HepG2 (cell line): ENCODE measurements at regions not wholly inside any gene's neighbourhood (a gene's known extent, or its start where the extent isn't known, plus 50 kb on each side); places are given as distances from the start of the nearest gene placed in this dataset.

Source experiments
- DPF2 ChIP-seq: sonication (generic); formaldehyde crosslinking; IDR thresholded peaks from 2 replicates; pipeline ENCODE4 v1.4.0; 2020; ENCODE audit warnings: mild to moderate bottlenecking, low read depth, missing genetic modification reagents, borderline replicate concordance
- FOXK1 ChIP-seq: sonication (generic); formaldehyde crosslinking; IDR thresholded peaks from 2 replicates; pipeline ENCODE4 v1.4.0; 2020; ENCODE audit warnings: low read depth, missing genetic modification reagents, borderline replicate concordance
- HNF4G ChIP-seq, 2 experiments: sonication (generic) in 1 of 2; formaldehyde crosslinking in 1 of 2; IDR thresholded peaks; 2 replicates each; pipeline versions ENCODE4 v1.4.0 to v1.6.1; 2011 to 2020; ENCODE audit warnings: borderline replicate concordance in 2 of 2, low read depth in 2 of 2, mild to moderate bottlenecking in 2 of 2, low read length in 1 of 2, missing genetic modification reagents in 1 of 2, moderate library complexity in 1 of 2
- KLF16 ChIP-seq, 2 experiments: sonication (generic) in 1 of 2; formaldehyde crosslinking in 1 of 2; IDR thresholded peaks; 2 replicates each; pipeline versions ENCODE4 v1.6.1 to v1.8.0; 2016 to 2023; ENCODE audit warnings: missing genetic modification reagents in 2 of 2, missing compliant biosample characterization in 1 of 2
- MEIS2 ChIP-seq: sonication (generic); formaldehyde crosslinking; IDR thresholded peaks from 2 replicates; pipeline ENCODE4 v1.9.0; 2021; ENCODE audit warnings: mild to moderate bottlenecking, missing genetic modification reagents
- NCOR1 ChIP-seq: fragments of 200-600 bp; sonication (generic); IDR thresholded peaks from 2 replicates; pipeline ENCODE4 v1.7.0; 2017; ENCODE audit warnings: antibody characterized with exemption, low read length, borderline replicate concordance
- NR2F1 ChIP-seq, 2 experiments: fragments of 450-650 bp in 1 of 2; formaldehyde crosslinking in 1 of 2; IDR thresholded peaks; 2 replicates each; pipeline versions ENCODE4 v1.5.0 to v1.6.1; 2016 to 2020; ENCODE audit warnings: mild to moderate bottlenecking in 1 of 2, missing compliant biosample characterization in 1 of 2, missing genetic modification reagents in 1 of 2, moderate library complexity in 1 of 2
- RBAK ChIP-seq: sonication (generic); formaldehyde crosslinking; IDR thresholded peaks from 2 replicates; pipeline ENCODE4 v1.5.1; 2020; ENCODE audit warnings: mild to moderate bottlenecking, missing genetic modification reagents
- RXRA ChIP-seq: sonication (generic); formaldehyde crosslinking; IDR thresholded peaks from 2 replicates; pipeline ENCODE4 v1.5.1; 2020; ENCODE audit warnings: missing genetic modification reagents
- SOX6 ChIP-seq, 2 experiments: fragments of 450-650 bp in 1 of 2; sonication (generic) in 1 of 2; formaldehyde crosslinking in 1 of 2; IDR thresholded peaks; 2 replicates each; pipeline versions ENCODE4 v1.4.0 to v1.6.1; 2017 to 2020; ENCODE audit warnings: antibody characterized with exemption in 1 of 2, mild to moderate bottlenecking in 1 of 2, missing genetic modification reagents in 1 of 2
- TCF7 ChIP-seq: sonication (generic); IDR thresholded peaks from 2 replicates; pipeline ENCODE4 v1.6.1; 2016; ENCODE audit warnings: antibody characterized with exemption, low read depth
- ZFX ChIP-seq: sonication (generic); formaldehyde crosslinking; IDR thresholded peaks from 2 replicates; pipeline ENCODE4 v1.4.0; 2020; ENCODE audit warnings: mild to moderate bottlenecking, low read depth, missing genetic modification reagents, moderate library complexity
- ZNF556 ChIP-seq: sonication (generic); formaldehyde crosslinking; IDR thresholded peaks from 2 replicates; pipeline ENCODE4 v1.4.0; 2020; ENCODE audit warnings: mild to moderate bottlenecking, missing genetic modification reagents, borderline replicate concordance
- ZNF614 ChIP-seq: IDR thresholded peaks from 2 replicates; pipeline ENCODE4 v1.6.1; 2018; ENCODE audit warnings: missing biosample characterization, missing genetic modification reagents, inconsistent platforms, borderline replicate concordance
- ZNF747 ChIP-seq: sonication (generic); formaldehyde crosslinking; IDR thresholded peaks from 2 replicates; pipeline ENCODE4 v1.8.1; 2023; ENCODE audit warnings: missing genetic modification reagents, mild to moderate bottlenecking, borderline replicate concordance
- ZNF816 ChIP-seq: sonication (generic); formaldehyde crosslinking; IDR thresholded peaks from 2 replicates; pipeline ENCODE4 v1.8.0; 2022; ENCODE audit warnings: missing genetic modification reagents, mild to moderate bottlenecking, borderline replicate concordance
- ZNF883 ChIP-seq: sonication (generic); formaldehyde crosslinking; IDR thresholded peaks from 2 replicates; pipeline ENCODE4 v1.5.1; 2020; ENCODE audit warnings: mild to moderate bottlenecking, missing genetic modification reagents; ENCODE audit errors: not compliant biosample characterization
- ZSCAN12 ChIP-seq: sonication (generic); formaldehyde crosslinking; IDR thresholded peaks from 2 replicates; pipeline ENCODE4 v1.9.0; 2021; ENCODE audit warnings: mild to moderate bottlenecking, missing genetic modification reagents
- TF ChIP-seq, protein P1 (sequence below): sonication (generic); formaldehyde crosslinking; IDR thresholded peaks from 2 replicates; pipeline ENCODE4 v1.4.0; 2020; ENCODE audit warnings: missing genetic modification reagents, borderline replicate concordance
- TF ChIP-seq, protein P2 (sequence below): IDR thresholded peaks from 2 replicates; pipeline ENCODE4 v1.6.1; 2016; ENCODE audit warnings: mild to moderate bottlenecking
- TF ChIP-seq, protein P3 (sequence below): IDR thresholded peaks from 2 replicates; pipeline ENCODE4 v1.6.1; 2012; ENCODE audit warnings: inconsistent platforms
- TF ChIP-seq, protein P4 (sequence below): sonication (generic); formaldehyde crosslinking; IDR thresholded peaks from 2 replicates; pipeline ENCODE4 v1.4.0; 2020; ENCODE audit warnings: missing genetic modification reagents
- TF ChIP-seq, protein P5 (sequence below): sonication (generic); formaldehyde crosslinking; IDR thresholded peaks from 2 replicates; pipeline ENCODE4 v1.5.1; 2020; ENCODE audit warnings: missing genetic modification reagents, mild to moderate bottlenecking, borderline replicate concordance

DNA sequence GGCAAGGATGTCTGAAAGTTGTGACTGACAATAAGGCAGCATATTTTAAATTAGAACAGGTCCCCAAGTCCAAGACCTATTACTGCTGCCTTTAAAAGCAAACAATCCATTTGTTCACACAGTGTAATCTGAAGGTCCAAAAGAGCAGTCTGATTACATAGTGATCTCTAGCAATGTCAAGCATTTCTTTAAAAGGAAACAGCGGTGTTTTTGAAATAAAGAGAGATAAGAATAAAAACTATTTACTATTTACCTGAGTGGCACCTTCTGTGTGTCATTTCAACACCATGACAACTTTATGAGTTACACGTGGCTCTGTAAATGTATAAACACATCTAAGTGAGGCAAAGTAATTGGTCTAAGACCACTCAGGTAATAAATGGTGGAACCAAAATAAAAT lies 1009.9 kb upstream of the CNTNAP5 start (continued):
- TF ChIP-seq, protein P1, sequence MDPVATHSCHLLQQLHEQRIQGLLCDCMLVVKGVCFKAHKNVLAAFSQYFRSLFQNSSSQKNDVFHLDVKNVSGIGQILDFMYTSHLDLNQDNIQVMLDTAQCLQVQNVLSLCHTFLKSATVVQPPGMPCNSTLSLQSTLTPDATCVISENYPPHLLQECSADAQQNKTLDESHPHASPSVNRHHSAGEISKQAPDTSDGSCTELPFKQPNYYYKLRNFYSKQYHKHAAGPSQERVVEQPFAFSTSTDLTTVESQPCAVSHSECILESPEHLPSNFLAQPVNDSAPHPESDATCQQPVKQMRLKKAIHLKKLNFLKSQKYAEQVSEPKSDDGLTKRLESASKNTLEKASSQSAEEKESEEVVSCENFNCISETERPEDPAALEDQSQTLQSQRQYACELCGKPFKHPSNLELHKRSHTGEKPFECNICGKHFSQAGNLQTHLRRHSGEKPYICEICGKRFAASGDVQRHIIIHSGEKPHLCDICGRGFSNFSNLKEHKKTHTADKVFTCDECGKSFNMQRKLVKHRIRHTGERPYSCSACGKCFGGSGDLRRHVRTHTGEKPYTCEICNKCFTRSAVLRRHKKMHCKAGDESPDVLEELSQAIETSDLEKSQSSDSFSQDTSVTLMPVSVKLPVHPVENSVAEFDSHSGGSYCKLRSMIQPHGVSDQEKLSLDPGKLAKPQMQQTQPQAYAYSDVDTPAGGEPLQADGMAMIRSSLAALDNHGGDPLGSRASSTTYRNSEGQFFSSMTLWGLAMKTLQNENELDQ (CRISPR knock-in tag) = no peak
- TF ChIP-seq NCOR1 (peak; percentile 79; the same call in 1 of the 2 replicates), SOX6 (IDR thresholded peaks at IDR 0.05) (no peak), SOX6 (CRISPR knock-in tag; IDR thresholded peaks at IDR 0.05) (peak; percentile 71; the same call in 1 of the 2 replicates), NR2F1 (CRISPR knock-in tag; IDR thresholded peaks at IDR 0.05) (peak in 1 of 2 experiments; percentile 55; a peak in 1 of 4 replicates), MEIS2 (CRISPR knock-in tag) (no peak), TCF7 (peak; percentile 53; the same call in 1 of the 2 replicates), ZSCAN12 (CRISPR knock-in tag) (no peak), ZNF816 (CRISPR knock-in tag) (peak; percentile 64; the same call in 1 of the 2 replicates), ZFX (CRISPR knock-in tag) (no peak), KLF16 (CRISPR knock-in tag; IDR thresholded peaks at IDR 0.05) (no peak), RXRA (no peak), DPF2 (CRISPR knock-in tag) (no peak), ZNF556 (CRISPR knock-in tag) (no peak), HNF4G (IDR thresholded peaks at IDR 0.05; ENCODE audit: borderline replicate concordance, low read depth, low read length) (0 out of 2 replicates have a peak, but pooled peaks have one; percentile 26), HNF4G (CRISPR knock-in tag; IDR thresholded peaks at IDR 0.05; ENCODE audit: borderline replicate concordance, low read depth) (no peak), ZNF614 (CRISPR knock-in tag) (no peak), ZNF883 (CRISPR knock-in tag) (no peak), ZNF747 (CRISPR knock-in tag) (no peak), FOXK1 (CRISPR knock-in tag) (no peak), RBAK (CRISPR knock-in tag) (no peak)
- TF ChIP-seq, protein P2, sequence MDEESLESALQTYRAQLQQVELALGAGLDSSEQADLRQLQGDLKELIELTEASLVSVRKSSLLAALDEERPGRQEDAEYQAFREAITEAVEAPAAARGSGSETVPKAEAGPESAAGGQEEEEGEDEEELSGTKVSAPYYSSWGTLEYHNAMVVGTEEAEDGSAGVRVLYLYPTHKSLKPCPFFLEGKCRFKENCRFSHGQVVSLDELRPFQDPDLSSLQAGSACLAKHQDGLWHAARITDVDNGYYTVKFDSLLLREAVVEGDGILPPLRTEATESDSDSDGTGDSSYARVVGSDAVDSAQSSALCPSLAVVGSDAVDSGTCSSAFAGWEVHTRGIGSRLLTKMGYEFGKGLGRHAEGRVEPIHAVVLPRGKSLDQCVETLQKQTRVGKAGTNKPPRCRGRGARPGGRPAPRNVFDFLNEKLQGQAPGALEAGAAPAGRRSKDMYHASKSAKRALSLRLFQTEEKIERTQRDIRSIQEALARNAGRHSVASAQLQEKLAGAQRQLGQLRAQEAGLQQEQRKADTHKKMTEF (CRISPR knock-in tag) = no peak
- TF ChIP-seq, protein P3, sequence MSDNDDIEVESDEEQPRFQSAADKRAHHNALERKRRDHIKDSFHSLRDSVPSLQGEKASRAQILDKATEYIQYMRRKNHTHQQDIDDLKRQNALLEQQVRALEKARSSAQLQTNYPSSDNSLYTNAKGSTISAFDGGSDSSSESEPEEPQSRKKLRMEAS = no peak
- TF ChIP-seq, protein P4, sequence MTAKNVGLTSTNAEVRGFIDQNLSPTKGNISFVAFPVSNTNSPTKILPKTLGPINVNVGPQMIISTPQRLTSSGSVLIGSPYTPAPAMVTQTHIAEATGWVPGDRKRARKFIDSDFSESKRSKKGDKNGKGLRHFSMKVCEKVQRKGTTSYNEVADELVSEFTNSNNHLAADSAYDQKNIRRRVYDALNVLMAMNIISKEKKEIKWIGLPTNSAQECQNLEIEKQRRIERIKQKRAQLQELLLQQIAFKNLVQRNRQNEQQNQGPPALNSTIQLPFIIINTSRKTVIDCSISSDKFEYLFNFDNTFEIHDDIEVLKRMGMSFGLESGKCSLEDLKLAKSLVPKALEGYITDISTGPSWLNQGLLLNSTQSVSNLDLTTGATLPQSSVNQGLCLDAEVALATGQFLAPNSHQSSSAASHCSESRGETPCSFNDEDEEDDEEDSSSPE (CRISPR knock-in tag) = peak; percentile 71
- TF ChIP-seq, protein P5, sequence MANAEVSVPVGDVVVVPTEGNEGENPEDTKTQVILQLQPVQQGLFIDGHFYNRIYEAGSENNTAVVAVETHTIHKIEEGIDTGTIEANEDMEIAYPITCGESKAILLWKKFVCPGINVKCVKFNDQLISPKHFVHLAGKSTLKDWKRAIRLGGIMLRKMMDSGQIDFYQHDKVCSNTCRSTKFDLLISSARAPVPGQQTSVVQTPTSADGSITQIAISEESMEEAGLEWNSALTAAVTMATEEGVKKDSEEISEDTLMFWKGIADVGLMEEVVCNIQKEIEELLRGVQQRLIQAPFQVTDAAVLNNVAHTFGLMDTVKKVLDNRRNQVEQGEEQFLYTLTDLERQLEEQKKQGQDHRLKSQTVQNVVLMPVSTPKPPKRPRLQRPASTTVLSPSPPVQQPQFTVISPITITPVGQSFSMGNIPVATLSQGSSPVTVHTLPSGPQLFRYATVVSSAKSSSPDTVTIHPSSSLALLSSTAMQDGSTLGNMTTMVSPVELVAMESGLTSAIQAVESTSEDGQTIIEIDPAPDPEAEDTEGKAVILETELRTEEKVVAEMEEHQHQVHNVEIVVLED (CRISPR knock-in tag) = no peak
